ENCODE measurements at regions not wholly inside any gene's neighbourhood (a gene's known extent, or its start where the extent isn't known, plus 50 kb on each side); places are given as distances from the start of the nearest gene placed in this dataset.

- H3K36me3 ChIP-seq (ENCODE audit: insufficient read depth, low read length), result no peaks in the 10 kb centered on the region
- H3K4me3 ChIP-seq (ENCODE audit: low read length), result no peak overlapping the region
- no peak overlapping the region for H2AFZ ChIP-seq (ENCODE audit: low read depth, low read length)
- no peak overlapping the region for H3K27ac ChIP-seq (ENCODE audit: low read length)
- peaks cover 3% of the 10 kb centered on the region for H3K9me3 ChIP-seq (ENCODE audit: low read length)
- no peaks in the 10 kb centered on the region for H3K27me3 ChIP-seq (ENCODE audit: insufficient read depth, low read depth, low read length)
- no peaks in the 10 kb centered on the region for H3K9me2 ChIP-seq (ENCODE audit: insufficient read depth, low read length)
- no peaks in the 10 kb centered on the region for H3F3A ChIP-seq (ENCODE audit: insufficient read depth, low read length, poor library complexity, severe bottlenecking)
- H4K20me1 ChIP-seq (ENCODE audit: insufficient read depth), result no peaks in the 10 kb centered on the region
- no peaks in the 10 kb centered on the region for H3K79me2 ChIP-seq (replicated peaks; ENCODE audit: insufficient read depth, low read length)
- TF ChIP-seq CTCF (IDR thresholded peaks at IDR 0.05; ENCODE audit: poor library complexity, severe bottlenecking) (no peak), MXI1 (conservative IDR thresholded peaks at IDR 0.05; ENCODE audit: poor library complexity, severe bottlenecking) (no peak), RAD21 (conservative IDR thresholded peaks at IDR 0.05) (no peak), POLR2AphosphoS5 (IDR thresholded peaks at IDR 0.05) (no peak), EZH2 (IDR thresholded peaks at IDR 0.05; ENCODE audit: borderline replicate concordance, insufficient read depth, low read length, poor library complexity, severe bottlenecking) (no peak), TAF1 (IDR thresholded peaks at IDR 0.05; ENCODE audit: low read depth) (no peak), EP300 (conservative IDR thresholded peaks at IDR 0.05; ENCODE audit: poor library complexity, severe bottlenecking) (no peak), REST (IDR thresholded peaks at IDR 0.05; ENCODE audit: borderline replicate concordance) (no peak), SMC3 (conservative IDR thresholded peaks at IDR 0.05; ENCODE audit: poor library complexity) (no peak)
- no peak overlapping the region for H3K4me2 ChIP-seq (ENCODE audit: low read length)
- no peak overlapping the region for H3K9ac ChIP-seq (ENCODE audit: low read length)
Observed at GRCh38 chr20:52251827-52252226, 60.2 kb upstream of the ZFP64 start.

GRCh38 chr20:52251136-52251700, 59.6 kb upstream of the ZFP64 start:
- no peak overlapping the region for H3K4me3 ChIP-seq (ENCODE audit: low read length)
- no peaks in the 10 kb centered on the region for H3K9me2 ChIP-seq (ENCODE audit: insufficient read depth, low read length)
- H3F3A ChIP-seq (ENCODE audit: insufficient read depth, low read length, poor library complexity, severe bottlenecking), result no peaks in the 10 kb centered on the region

More at GRCh38 chr20:52251136-52251700, 59.6 kb upstream of the ZFP64 start:
- H2AFZ ChIP-seq (ENCODE audit: low read depth, low read length), result no peak overlapping the region
- peaks cover 3% of the 10 kb centered on the region for H3K9me3 ChIP-seq (ENCODE audit: low read length)
- no peak overlapping the region for H3K9ac ChIP-seq (ENCODE audit: low read length)
- no peaks in the 10 kb centered on the region for H3K79me2 ChIP-seq (replicated peaks; ENCODE audit: insufficient read depth, low read length)
- no peak overlapping the region for H3K27ac ChIP-seq (ENCODE audit: low read length)
- H3K36me3 ChIP-seq (ENCODE audit: insufficient read depth, low read length), result no peaks in the 10 kb centered on the region
- H3K27me3 ChIP-seq (ENCODE audit: insufficient read depth, low read depth, low read length), result no peaks in the 10 kb centered on the region
- H4K20me1 ChIP-seq (ENCODE audit: insufficient read depth), result no peaks in the 10 kb centered on the region
- TF ChIP-seq EZH2 (IDR thresholded peaks at IDR 0.05; ENCODE audit: borderline replicate concordance, insufficient read depth, low read length, poor library complexity, severe bottlenecking), result no peak
- no peak for TF ChIP-seq REST (IDR thresholded peaks at IDR 0.05; ENCODE audit: borderline replicate concordance)
- TF ChIP-seq CTCF (IDR thresholded peaks at IDR 0.05; ENCODE audit: poor library complexity, severe bottlenecking), result no peak
- H3K4me2 ChIP-seq (ENCODE audit: low read length), result no peak overlapping the region
